NB4 (cell line): ENCODE measurements at regions not wholly inside any gene's neighbourhood (a gene's known extent, or its start where the extent isn't known, plus 50 kb on each side); places are given as distances from the start of the nearest gene placed in this dataset.

ENCODE experiments used
- DNase-seq: peaks from one replicate; pipeline ENCODE4 v3.0.0; 2010; ENCODE audit warnings: low read depth
- H3K4me3 ChIP-seq: one replicate; pipeline ENCODE4 v1.5.1; 2011; ENCODE audit warnings: mild to moderate bottlenecking, low read depth, low read length, moderate library complexity
- CTCF ChIP-seq: IDR thresholded peaks from one replicate; pipeline ENCODE4 v1.5.1; 2012; ENCODE audit warnings: low read depth, low read length
- MAX ChIP-seq: IDR thresholded peaks from 2 replicates; pipeline ENCODE4 v1.6.1; 2011; ENCODE audit warnings: low read depth, low read length
- MYC ChIP-seq: IDR thresholded peaks from 2 replicates; pipeline ENCODE4 v1.6.1; 2011; ENCODE audit warnings: low read depth, low read length
- POLR2A ChIP-seq: IDR thresholded peaks from 2 replicates; pipeline ENCODE4 v1.6.1; 2011; ENCODE audit warnings: mild to moderate bottlenecking; ENCODE audit not compliant: insufficient read length; ENCODE audit errors: extremely low read depth

DNA sequence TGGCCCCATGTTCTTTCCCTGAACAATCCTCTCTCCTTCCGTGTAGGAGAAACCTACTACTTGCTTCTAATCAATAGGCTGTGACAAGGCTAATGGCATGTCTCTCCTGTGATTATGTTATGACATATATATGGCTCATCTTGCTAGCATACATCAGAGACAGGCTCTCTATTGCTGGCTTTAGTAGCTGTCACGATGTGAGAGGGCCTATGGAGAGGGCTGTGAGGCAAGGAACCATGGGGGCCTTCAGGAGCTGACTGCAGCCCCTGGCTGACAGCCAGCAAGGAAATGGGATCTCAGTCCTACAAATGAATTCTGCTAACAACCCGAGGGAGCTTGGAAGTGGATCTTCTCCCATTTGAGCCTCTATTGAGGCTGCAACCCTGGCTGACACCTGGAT is 96.3 kb downstream of the EOMES start:
- TF ChIP-seq CTCF (no peak), POLR2A (no peak), MYC (no peak), MAX (no peak)
- DNase-seq = no peak
- no peak overlapping the region for H3K4me3 ChIP-seq

DNA sequence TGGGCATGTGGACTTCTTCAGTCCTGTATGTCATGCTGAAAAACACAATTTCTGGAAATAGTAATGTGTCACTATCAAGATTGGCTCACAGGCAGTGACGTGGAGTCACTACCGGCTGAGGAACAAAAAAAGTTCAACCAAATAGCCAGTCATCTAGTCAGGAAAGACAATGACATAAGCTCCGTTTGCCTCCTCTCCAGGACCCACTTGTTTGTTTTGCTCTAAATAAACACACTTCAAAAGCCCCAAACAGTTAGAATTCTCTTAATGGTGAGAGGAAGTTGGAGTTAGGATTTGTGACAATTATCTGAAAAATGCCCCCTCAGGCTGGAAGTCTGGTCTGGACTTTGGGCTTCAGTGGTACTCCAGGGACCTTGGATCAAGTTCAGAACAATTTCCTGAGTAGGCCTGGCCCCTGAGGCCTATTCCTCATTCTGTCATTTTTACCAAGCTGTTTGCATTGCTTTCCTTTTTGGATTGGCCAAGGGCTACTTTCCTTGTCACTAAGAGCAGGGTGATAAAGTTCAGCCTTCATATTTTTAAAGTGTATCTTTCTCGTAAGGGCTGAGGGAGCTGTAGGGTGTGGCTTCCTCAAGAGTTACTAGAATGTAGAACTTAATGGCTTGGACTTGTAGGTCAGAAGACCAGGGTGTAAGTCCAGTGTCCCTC is 98.9 kb downstream of the EOMES start:
- no peak for DNase-seq
- no peak overlapping the region for H3K4me3 ChIP-seq
- TF ChIP-seq MAX = no peak
- TF ChIP-seq MYC = no peak
- TF ChIP-seq POLR2A = no peak
- TF ChIP-seq CTCF = no peak

- TF ChIP-seq POLR2A = no peak
- no peak for TF ChIP-seq CTCF
- no peak for TF ChIP-seq MAX
- TF ChIP-seq MYC = no peak
- H3K4me3 ChIP-seq = no peak overlapping the region
- DNase-seq = no peak
Observed at GRCh38 chr3:27617552-27617951, 104.6 kb downstream of the EOMES start.

DNA sequence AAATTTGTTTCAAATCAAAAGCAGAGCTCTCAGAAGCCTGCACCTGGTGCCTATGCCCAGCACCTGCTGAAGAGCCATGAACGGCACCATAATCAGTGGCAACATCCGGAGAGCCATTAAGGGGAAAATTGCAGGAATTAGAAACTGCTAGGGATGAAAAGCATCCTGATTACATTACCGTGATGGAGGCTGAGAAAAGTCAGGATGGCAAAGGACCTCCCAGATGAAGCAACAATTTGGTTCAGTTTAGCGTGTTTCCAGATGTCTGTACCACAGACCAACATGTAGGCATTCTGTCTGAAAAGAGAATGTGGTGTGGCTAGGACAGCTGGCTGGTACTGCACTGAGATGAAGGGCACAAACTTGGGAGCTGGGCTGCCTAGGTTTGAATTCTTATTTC is 106.1 kb downstream of the EOMES start:
- DNase-seq = no peak
- H3K4me3 ChIP-seq = no peak overlapping the region
- no peak for TF ChIP-seq CTCF
- no peak for TF ChIP-seq POLR2A
- TF ChIP-seq MAX = no peak
- TF ChIP-seq MYC = no peak

DNA sequence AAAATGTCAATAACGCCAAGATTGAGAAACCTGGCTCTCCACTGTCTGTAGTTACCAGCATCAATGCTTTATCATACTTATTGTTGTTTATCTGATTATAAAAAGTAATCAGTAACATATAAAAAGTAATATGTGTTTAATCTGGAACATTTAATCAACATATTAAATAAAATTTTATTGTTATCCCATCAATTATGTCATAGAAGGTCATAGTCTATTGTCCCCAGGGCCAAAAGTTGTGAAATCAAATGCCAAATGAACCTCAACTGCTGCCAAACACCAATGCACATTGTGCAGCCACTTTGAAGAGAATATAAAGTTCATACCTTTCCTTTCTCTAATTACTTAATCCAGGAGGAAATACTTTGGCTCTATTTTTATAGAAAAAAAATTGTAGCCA is 106.6 kb downstream of the EOMES start:
- no peak for TF ChIP-seq MYC
- TF ChIP-seq POLR2A = no peak
- no peak for TF ChIP-seq MAX
- no peak for TF ChIP-seq CTCF
- no peak overlapping the region for H3K4me3 ChIP-seq

DNA sequence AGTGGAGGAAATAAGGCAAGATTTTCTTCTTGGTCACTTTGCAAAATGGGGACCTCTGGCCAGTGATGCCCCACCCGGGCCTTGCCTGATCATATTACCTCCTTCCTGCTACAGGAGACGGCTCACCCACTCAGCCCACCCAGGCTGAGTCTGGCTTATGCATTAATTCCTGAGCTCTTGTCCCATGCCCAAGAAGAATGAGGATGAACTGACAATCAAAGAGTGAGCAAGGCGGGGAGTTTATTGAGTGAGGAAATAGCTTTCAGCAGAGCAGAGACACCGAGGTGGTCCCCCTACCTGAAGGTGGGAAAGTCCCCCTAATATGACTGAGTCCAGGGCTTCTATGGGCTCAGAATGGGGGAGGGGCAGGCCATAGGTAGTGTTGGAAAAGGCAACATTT is 107.5 kb downstream of the EOMES start:
- no peak overlapping the region for H3K4me3 ChIP-seq
- TF ChIP-seq MAX = no peak
- TF ChIP-seq POLR2A = no peak
- no peak for TF ChIP-seq CTCF
- TF ChIP-seq MYC = no peak
- DNase-seq = no peak

More for the DNA sequence above, 106.6 kb downstream of the EOMES start:
- no peak for DNase-seq
